ENCODE measurements at regions not wholly inside any gene's neighbourhood (a gene's known extent, or its start where the extent isn't known, plus 50 kb on each side); places are given as distances from the start of the nearest gene placed in this dataset.

DNA sequence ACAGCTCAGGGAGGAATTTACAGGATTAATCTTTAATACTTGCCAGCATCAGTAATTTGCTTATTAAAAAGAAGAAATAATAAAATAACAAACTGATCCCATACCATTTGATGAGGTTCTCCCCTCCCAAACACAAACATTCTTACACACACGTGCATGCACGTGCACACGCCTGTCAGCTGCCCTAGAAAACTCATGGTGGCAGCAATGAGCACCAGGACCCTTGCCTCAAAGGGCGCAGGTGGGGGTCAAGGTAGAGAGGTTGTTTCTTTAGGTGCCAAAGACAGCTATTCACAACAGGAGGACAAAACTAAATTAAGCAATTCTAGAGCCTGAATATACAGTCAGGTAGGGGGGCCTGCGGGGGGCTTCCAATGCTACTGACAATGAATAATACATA is 219.3 kb downstream of the BUD13 start:
- Mint-ChIP-seq H3K4me3 (no peak overlapping the region), H3K27ac (no peak overlapping the region), H3K4me1 (ENCODE audit: low read depth) (no peaks in the 10 kb centered on the region), H3K27me3 (ENCODE audit: low read depth) (no peaks in the 10 kb centered on the region), H3K9me3 (no peaks in the 10 kb centered on the region), H3K36me3 (ENCODE audit: low read depth) (no peaks in the 10 kb centered on the region)

DNA sequence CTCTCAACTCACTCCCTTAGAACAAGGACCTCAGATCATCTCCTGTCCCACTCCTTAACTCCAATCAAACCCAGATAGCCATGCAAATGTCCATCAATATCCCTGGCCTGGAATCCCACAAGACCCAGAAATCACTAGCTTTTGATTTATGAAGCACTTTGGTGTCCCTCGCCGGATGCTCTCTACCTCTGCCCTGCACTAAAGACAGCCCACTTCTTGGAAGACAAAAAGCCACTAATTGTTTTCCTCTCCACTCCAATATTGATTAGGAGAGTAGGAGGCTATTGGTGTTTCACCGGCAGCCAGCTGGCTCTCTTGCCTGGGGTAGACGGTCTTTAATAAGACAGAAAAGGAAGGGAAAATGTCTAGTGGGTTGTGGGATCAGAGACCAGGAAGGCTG is 221.2 kb downstream of the BUD13 start:
- no peaks in the 10 kb centered on the region for H3K9me3 Mint-ChIP-seq

DNA sequence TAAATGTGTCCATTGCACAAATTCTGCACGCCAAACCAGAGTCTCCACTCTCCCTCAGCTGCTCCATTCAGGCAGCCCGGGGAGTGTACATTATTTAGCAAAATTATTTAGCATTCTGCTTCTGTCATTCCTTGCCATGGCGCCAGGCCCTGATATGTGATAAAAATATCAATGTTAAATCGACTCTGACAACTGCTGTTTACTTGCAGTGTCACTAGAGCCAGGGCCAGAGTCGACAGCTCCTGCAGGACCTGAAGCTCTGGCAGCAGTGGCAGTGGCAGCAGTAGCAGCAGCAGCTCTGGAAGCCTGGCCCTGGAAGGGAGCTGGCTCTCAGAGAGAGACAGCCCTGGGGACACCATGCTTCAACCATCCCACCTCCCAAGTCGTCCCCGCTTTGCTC is 224.5 kb downstream of the BUD13 start:
- Mint-ChIP-seq H3K4me3 (no peak overlapping the region), H3K9me3 (no peaks in the 10 kb centered on the region), H3K27ac (no peak overlapping the region), H3K4me1 (ENCODE audit: low read depth) (no peaks in the 10 kb centered on the region), H3K27me3 (ENCODE audit: low read depth) (no peaks in the 10 kb centered on the region), H3K36me3 (ENCODE audit: low read depth) (no peaks in the 10 kb centered on the region)

More for the DNA sequence above, 221.2 kb downstream of the BUD13 start:
- Mint-ChIP-seq H3K4me3 (no peak overlapping the region), H3K27me3 (ENCODE audit: low read depth) (no peaks in the 10 kb centered on the region), H3K36me3 (ENCODE audit: low read depth) (no peaks in the 10 kb centered on the region), H3K27ac (no peak overlapping the region), H3K4me1 (ENCODE audit: low read depth) (no peaks in the 10 kb centered on the region)

DNA sequence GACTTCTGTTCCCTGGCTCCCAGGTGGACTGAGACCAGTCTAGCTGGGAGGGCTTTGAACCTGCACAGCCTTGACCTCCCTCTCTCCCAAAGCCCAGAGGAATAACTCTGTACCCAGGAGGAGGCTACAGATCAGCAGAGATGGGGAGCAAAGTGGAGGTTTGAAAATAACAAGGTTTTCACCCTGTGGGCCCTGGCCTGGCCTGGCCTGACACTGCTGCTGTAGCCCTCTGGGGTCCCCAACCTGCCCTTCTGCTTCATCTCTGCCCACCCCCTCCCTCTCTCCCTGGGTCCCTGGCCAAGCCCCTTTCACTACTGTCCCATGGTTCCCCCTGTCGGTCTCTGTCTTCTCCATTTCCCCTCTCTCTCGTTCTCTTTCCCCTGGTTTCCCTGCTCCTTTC is 225.2 kb downstream of the BUD13 start:
- H3K27ac Mint-ChIP-seq = no peak overlapping the region
- no peaks in the 10 kb centered on the region for H3K36me3 Mint-ChIP-seq (ENCODE audit: low read depth)
- no peaks in the 10 kb centered on the region for H3K4me1 Mint-ChIP-seq (ENCODE audit: low read depth)
- no peaks in the 10 kb centered on the region for H3K27me3 Mint-ChIP-seq (ENCODE audit: low read depth)
- no peaks in the 10 kb centered on the region for H3K9me3 Mint-ChIP-seq
- no peak overlapping the region for H3K4me3 Mint-ChIP-seq

DNA sequence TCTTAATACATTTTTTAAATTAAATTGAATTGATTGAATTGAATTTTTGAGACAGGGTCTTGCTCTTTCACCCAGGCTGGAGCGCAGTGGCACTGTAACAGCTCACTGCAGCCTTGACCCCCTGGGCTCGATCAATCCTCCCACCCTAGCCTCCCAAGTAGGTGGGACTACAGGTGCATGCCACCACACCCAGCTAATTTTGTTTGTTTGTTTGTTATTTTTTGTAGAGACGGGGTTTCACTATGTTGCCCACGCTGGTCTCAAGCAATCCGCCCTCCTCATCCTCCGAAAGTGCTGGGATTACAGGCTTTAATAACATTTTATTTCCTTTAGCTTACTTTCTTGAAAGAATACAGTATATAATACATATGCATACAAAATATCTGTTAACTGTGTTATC is 226.9 kb downstream of the BUD13 start:
- Mint-ChIP-seq H3K4me3 (no peak overlapping the region), H3K27ac (no peak overlapping the region), H3K27me3 (ENCODE audit: low read depth) (no peaks in the 10 kb centered on the region), H3K36me3 (ENCODE audit: low read depth) (no peaks in the 10 kb centered on the region), H3K4me1 (ENCODE audit: low read depth) (no peaks in the 10 kb centered on the region), H3K9me3 (no peaks in the 10 kb centered on the region)

DNA sequence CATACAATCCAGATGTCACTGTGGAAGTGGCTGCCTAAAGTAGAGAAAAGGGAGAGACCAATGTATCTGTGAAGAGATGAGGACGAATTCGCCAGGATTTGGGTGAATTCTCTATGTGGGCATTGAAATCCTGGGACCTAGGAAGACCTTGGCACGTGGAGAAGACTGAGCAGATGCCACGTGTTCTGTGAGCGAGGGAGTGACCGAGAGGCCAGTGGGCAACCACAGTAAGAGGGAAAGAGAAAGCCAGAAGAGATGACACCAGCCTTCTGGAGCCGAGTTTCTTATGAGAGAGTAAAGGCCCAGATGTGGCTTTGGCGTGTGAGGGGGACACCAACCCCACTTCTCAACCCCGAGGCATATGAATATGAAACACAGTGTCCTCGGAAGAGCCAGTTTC is 228.1 kb downstream of the BUD13 start:
- Mint-ChIP-seq H3K9me3 (no peaks in the 10 kb centered on the region), H3K4me1 (ENCODE audit: low read depth) (no peaks in the 10 kb centered on the region), H3K27me3 (ENCODE audit: low read depth) (no peaks in the 10 kb centered on the region), H3K36me3 (ENCODE audit: low read depth) (no peaks in the 10 kb centered on the region), H3K27ac (no peak overlapping the region), H3K4me3 (no peak overlapping the region)

DNA sequence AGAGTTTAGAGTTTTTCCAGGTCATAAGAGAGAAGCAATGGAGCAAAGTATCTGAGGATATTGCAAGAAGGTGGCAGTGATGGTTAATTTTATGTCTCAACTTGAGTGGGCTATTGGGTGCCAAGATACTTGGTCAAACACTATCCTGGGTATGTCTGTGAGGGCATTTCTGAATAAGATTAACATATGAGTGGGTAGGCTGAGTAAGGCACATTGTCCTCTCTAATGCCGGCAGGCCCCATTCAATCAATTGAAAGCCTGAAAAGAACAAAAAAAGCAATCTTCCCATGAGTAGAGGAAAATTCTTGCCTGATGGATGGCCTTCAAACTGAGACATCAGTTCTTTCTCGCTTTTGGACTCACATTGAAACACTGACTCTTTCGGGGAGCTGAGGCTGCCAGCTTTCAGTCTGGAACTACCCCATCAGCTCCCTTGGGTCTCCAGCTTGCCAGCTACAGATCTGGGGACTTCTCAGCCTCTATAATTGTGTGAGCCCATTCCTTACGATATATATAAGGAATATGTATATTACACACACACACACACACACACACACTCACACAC is 228.8 kb downstream of the BUD13 start:
- no peak overlapping the region for H3K4me3 Mint-ChIP-seq
- H3K9me3 Mint-ChIP-seq = no peaks in the 10 kb centered on the region
- H3K27ac Mint-ChIP-seq = no peak overlapping the region
- peaks cover 2% of the 10 kb centered on the region for H3K27me3 Mint-ChIP-seq (ENCODE audit: low read depth)
- no peaks in the 10 kb centered on the region for H3K4me1 Mint-ChIP-seq (ENCODE audit: low read depth)
- H3K36me3 Mint-ChIP-seq (ENCODE audit: low read depth) = no peaks in the 10 kb centered on the region

DNA sequence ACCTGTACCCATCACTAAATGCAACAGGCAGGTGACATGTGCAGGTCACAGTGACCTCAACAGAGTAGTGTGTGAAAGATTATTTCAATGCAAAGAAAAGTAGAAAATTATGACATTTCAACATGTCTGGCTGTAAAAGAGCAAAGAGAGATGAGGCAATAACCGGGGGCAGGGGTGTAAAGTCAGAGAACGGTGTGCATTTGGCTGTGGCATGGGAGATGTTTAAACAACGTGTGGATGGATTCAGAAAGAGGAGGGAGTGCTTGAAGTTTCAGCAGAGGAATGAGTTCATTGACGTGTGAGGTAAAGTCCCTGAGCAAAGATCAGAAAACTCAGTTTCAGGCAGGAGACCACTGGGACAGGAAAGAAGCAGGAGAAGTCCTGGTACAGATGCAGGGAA is 229.7 kb downstream of the BUD13 start:
- H3K9me3 Mint-ChIP-seq = no peaks in the 10 kb centered on the region
- H3K4me1 Mint-ChIP-seq (ENCODE audit: low read depth) = no peaks in the 10 kb centered on the region
- no peak overlapping the region for H3K4me3 Mint-ChIP-seq
- no peak overlapping the region for H3K27ac Mint-ChIP-seq
- peaks cover 7% of the 10 kb centered on the region for H3K27me3 Mint-ChIP-seq (ENCODE audit: low read depth)
- no peaks in the 10 kb centered on the region for H3K36me3 Mint-ChIP-seq (ENCODE audit: low read depth)

DNA sequence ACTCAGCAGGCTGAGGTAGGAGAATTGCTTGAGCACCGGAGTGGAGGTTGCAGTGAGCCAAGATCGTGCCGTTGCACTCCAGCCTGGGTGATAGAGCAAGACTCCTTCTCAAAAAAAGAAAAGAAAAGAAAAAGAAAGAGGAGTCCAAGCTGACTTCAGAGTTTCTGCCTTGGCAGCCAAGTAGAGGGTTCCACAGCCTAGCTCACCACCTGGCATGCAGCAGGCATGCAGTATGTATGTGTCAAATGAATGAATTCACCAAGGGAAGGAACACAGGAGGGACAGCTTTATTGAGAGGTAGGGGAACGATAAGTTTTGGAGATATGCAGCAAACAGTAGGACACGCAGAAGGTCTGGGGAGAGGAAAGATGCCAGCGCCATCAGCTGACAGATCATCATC is 230.4 kb downstream of the BUD13 start:
- no peaks in the 10 kb centered on the region for H3K9me3 Mint-ChIP-seq
- no peaks in the 10 kb centered on the region for H3K36me3 Mint-ChIP-seq (ENCODE audit: low read depth)
- H3K27ac Mint-ChIP-seq = no peak overlapping the region
- peaks cover 7% of the 10 kb centered on the region for H3K27me3 Mint-ChIP-seq (ENCODE audit: low read depth)
- no peak overlapping the region for H3K4me3 Mint-ChIP-seq
- H3K4me1 Mint-ChIP-seq (ENCODE audit: low read depth) = no peaks in the 10 kb centered on the region

DNA sequence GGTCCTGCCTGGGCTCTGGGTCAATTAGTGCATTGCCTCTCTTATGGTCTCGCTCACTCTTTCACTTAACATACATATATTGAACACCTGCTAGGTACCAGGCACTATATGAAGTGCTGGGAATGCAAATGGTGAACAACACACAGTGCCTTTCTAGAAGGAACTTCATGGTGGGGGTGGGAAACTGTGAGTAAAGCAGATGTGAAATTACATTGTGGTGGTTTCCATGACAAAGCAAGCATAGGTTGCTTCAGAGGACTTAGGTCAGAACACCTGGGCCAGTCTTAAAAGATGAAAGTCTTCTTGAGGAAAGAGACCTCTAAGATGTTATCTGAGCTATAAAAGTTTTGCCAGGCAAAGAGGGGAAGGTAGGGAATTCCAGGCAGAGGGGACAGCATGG is 231.3 kb downstream of the BUD13 start:
- Mint-ChIP-seq H3K4me1 (ENCODE audit: low read depth) (no peaks in the 10 kb centered on the region), H3K4me3 (no peak overlapping the region), H3K9me3 (no peaks in the 10 kb centered on the region), H3K36me3 (ENCODE audit: low read depth) (no peaks in the 10 kb centered on the region), H3K27me3 (ENCODE audit: low read depth) (peaks cover 10% of the 10 kb centered on the region), H3K27ac (no peak overlapping the region)

DNA sequence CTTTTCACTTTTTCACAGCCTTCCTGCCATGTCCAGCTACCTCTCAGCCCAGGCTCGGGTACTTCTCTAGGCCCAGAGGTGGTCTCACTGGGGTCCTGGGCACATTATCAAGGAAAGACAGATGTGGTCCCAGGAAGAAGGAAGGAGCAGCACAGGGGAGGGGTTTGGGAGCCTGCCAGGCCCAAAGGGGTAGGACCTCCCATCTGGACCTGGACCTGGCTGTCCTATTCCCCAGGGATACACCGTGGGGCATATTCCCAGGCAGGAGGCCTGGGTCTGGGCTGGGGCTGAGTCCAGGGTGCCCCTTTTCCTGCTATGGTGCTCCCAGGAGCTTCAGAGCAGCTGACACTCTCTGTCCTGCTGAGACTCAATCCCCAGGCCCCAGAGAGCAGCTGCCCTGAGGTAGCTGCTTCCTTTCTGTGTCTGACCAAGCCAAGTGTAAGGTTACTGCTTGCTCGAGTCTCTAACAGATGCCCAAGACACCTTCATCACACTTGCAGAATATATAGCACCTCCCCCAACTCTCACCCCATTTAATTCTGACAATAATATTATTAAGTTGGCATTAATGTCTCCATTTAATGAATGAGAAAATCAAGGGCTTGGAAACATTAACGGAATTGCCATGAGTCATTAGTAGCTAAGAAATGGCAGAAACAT is 232.0 kb downstream of the BUD13 start:
- Mint-ChIP-seq H3K9me3 (no peaks in the 10 kb centered on the region), H3K4me1 (ENCODE audit: low read depth) (no peaks in the 10 kb centered on the region), H3K4me3 (no peak overlapping the region), H3K27me3 (ENCODE audit: low read depth) (peaks cover 11% of the 10 kb centered on the region), H3K27ac (no peak overlapping the region), H3K36me3 (ENCODE audit: low read depth) (no peaks in the 10 kb centered on the region)

DNA sequence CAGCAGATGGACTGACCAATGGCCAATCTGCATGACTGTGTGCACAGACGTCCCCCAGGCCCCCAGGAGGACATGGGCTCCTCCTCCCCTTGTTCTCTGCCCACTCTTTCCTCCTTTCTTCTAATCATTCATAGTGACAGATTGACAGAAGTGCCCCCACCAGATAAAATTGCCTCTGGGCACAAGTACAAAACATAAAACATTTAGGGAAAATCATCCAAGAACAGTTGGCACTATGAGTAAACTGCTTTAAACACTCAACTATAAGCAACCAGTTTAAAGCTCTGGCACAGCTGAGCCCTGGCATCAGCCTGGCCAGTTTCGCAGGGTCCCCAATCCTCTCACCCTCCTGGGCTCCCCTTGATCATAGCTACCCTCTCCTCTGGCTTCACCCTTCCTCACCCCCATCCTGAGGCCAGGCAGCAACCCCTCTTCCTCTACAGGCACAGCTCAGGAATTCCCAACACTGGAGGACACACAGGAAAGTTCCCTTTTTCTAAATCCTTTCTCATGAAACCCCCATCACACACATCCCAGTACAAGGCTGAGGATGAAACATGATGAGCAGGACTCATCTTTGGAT is 232.9 kb downstream of the BUD13 start:
- no peaks in the 10 kb centered on the region for H3K36me3 Mint-ChIP-seq (ENCODE audit: low read depth)

DNA sequence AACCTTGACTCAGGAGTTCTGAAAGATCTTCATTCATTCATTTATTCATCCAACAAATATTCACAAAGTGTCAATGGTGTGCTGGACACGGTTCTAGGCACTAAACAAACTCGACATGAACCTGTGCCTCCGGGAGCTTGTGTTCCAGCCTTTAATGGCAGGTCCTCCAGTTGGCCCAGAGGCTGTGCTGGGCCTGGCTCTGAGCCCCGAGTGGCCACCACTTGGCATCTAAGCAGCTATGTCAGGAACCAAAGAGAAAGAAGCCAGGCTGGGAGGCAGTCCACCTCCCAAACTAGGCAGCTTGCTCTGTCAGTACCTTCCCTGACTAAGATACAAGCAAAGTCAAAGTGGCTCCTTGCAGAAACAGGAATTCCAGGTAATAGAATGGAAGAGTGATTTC is 233.6 kb downstream of the BUD13 start:
- H3K36me3 Mint-ChIP-seq (ENCODE audit: low read depth) = no peaks in the 10 kb centered on the region
- no peak overlapping the region for H3K27ac Mint-ChIP-seq
- no peaks in the 10 kb centered on the region for H3K4me1 Mint-ChIP-seq (ENCODE audit: low read depth)
- H3K27me3 Mint-ChIP-seq (ENCODE audit: low read depth) = peaks cover 16% of the 10 kb centered on the region
- no peak overlapping the region for H3K4me3 Mint-ChIP-seq
- H3K9me3 Mint-ChIP-seq = no peaks in the 10 kb centered on the region

More for the DNA sequence above, 232.9 kb downstream of the BUD13 start:
- Mint-ChIP-seq H3K27me3 (ENCODE audit: low read depth) (peaks cover 16% of the 10 kb centered on the region), H3K4me3 (no peak overlapping the region), H3K9me3 (no peaks in the 10 kb centered on the region), H3K27ac (no peak overlapping the region), H3K4me1 (ENCODE audit: low read depth) (no peaks in the 10 kb centered on the region)

DNA sequence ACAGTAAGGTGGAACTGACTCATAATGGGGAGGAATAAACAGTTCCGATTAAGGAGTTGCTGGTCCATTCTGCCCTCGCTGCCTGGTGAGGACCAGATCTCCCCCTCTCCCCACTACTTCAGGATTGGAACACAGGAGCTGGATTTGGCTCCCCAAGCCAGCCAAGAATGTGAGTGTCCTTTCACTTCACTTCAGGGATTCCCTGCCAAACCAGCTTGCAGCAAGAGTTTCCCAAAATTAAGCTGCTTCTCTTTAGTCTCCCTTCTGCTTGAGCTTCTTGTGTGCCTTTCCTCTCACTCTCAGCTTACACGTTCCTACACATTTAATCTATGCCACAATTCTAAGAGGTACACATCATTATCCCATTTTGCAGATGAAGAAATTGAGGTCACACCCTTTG is 234.1 kb downstream of the BUD13 start:
- H3K27me3 Mint-ChIP-seq (ENCODE audit: low read depth) = peaks cover 20% of the 10 kb centered on the region
- H3K27ac Mint-ChIP-seq = no peak overlapping the region
- H3K4me1 Mint-ChIP-seq (ENCODE audit: low read depth) = no peaks in the 10 kb centered on the region
- no peaks in the 10 kb centered on the region for H3K9me3 Mint-ChIP-seq
- H3K4me3 Mint-ChIP-seq = no peak overlapping the region
- no peaks in the 10 kb centered on the region for H3K36me3 Mint-ChIP-seq (ENCODE audit: low read depth)

DNA sequence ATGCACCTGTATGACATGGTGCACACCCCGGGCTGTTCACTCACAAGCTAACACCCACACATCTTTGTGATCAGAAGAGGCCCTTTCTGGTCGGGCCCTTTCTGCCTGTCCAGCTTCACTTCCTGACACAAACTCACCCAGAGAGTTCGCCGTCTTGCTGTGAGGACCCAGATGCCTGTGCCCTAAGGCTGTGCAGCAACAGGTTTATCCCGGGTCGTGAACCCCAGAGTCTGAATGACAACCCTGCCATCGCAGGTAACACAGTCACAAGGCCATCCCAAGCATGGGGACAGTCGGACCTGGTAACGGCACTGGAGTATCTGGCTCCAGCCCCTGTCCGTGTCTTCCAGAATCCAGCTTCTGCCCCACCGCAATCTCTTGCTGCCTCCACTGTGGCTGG is 235.1 kb downstream of the BUD13 start:
- no peaks in the 10 kb centered on the region for H3K9me3 Mint-ChIP-seq
- H3K4me3 Mint-ChIP-seq = no peak overlapping the region
- H3K36me3 Mint-ChIP-seq (ENCODE audit: low read depth) = no peaks in the 10 kb centered on the region
- no peak overlapping the region for H3K27ac Mint-ChIP-seq
- H3K27me3 Mint-ChIP-seq (ENCODE audit: low read depth) = peaks cover 22% of the 10 kb centered on the region
- H3K4me1 Mint-ChIP-seq (ENCODE audit: low read depth) = no peaks in the 10 kb centered on the region
